ENCODE measurements at regions not wholly inside any gene's neighbourhood (a gene's known extent, or its start where the extent isn't known, plus 50 kb on each side); places are given as distances from the start of the nearest gene placed in this dataset.

DNA sequence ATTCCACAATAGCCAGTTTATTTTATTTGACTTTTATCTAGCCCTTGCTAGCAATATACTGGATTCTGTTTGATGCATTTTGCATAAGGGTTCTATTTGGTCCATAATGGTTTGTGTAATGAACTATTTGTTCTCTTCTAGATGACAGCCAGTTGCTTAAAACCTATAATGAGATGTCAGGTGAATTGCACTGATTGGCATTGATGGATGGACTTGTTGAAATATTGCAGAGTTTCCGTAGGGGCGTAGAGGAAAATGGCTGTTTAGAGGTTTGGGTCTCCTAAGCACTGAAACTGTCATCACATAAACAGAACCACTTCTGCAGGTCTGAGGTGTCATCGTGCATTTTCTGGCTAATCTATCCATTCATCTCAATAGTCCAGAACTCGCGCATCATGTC is 124.9 kb upstream of the HDAC9 start:
- DNase-seq, result no peak

DNA sequence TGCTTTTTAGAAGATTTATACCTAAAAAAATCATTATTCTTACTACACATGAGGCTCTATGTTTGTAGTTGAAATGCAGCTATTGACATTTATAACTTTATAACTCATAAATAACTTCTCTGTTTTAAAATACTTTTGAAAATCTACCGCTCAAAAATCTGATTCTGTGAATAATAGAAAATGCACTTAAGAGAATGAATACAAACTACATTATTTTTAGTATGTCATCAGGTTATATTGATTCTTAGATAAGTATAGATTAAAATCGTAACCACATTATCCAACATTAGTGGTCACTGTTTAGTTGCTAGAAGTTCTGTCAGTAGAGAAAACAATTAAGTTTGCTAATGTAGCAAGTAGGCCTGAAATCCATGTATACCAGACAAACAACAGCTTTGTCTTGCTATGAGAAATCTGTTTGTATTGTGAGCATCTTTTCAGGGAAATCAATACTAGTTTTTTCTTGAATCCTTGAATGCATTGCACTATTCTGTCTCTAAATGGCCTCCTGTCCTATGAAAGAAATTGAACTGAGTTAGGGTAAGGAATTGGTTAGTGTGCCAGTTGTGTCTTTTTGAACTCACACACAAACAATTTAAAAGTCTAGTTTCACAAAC is 116.5 kb upstream of the HDAC9 start:
- DNase-seq, result no peak

DNA sequence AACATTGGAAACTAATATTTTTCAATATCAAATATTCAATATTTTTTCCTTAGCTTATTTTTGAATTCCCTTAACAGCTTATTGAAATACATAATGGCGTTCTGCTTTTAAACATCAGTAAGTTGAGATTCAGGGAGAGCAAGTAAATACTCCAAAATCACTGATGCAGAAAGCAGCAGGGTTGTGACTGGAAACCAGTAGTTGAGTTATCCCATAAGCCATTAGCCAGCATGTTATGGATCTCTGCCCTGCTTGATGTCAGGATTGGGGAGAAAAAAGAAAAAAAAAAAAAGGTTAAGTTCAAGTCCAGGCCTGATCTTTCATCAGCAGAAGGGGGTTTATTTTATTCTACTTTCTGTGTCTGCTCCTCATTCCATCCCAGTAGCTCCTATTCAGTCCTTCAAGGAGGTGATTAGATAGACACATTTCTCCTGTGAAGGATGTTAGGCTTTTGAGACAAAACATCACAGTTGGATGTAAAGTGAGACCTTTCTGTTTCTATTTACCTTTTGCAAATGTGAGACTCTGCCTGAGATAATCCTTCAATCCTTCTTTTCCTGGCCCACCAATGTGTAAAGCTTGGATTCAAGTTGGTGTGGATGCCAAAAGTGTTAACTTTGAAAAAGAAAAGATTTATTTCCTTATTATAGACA is 110.9 kb upstream of the HDAC9 start:
- no peak for DNase-seq

DNA sequence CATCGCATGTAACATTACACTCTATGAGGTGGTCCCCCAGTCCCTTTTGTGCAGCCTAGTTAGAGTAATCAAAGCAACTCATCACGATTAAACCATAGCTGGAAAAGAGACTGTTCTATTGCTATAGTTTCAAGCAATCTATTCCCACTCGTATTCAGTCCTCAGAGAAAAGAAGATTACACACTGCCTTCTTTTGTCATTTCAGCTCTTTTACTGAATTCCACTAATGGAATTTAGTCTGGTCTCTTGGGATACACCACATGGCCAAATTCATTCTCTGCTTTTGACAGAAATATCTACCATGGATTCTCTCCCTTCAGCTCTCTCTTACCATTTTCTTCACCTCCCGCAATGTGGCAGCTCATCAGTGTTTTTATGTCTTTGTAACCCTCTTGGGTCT is 108.9 kb upstream of the HDAC9 start:
- no peak for DNase-seq

DNA sequence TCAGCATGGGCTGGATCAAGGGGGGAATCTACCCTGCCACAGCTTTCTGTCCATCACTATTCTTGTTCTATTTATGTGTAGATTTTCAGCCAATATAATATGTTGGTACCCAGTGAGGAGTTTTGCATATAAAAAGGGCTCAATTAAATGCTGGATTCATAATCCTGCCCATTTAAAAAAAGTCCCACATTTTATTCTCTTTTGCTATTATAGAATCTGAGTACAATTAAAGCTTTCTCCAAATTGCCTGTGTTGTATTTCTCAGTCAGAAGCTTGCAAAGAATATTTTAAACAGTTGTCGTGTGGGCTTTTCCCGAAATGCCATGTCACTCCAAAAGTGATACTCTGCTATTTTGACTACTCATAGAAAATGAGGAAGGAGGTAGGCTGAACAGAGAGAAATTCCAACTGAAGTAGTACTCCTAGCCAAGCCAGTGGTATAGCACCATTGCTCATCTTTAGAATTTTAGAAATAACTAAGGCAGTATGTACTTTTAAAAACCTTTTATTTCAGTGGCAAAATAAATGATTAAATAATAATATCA is 108.3 kb upstream of the HDAC9 start:
- DNase-seq, result no peak

DNA sequence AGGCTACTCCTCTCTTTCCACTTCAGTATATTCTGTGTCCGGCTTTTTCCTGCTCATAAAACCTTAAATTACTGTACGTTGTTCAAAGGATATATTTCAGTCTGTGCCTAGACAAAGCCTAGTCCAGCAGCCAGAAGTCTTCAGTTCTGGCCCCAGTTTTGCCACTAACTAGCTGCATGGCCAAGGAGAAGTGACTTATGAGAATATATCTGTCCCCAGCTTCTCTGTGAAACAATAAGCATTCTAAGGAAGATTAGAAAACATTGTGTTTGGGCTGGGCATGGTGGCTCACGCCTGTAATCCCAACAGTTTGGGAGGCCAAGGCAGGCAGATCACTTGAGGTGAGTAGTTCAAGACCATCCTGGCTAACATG is 105.0 kb upstream of the HDAC9 start:
- no peak for DNase-seq

DNA sequence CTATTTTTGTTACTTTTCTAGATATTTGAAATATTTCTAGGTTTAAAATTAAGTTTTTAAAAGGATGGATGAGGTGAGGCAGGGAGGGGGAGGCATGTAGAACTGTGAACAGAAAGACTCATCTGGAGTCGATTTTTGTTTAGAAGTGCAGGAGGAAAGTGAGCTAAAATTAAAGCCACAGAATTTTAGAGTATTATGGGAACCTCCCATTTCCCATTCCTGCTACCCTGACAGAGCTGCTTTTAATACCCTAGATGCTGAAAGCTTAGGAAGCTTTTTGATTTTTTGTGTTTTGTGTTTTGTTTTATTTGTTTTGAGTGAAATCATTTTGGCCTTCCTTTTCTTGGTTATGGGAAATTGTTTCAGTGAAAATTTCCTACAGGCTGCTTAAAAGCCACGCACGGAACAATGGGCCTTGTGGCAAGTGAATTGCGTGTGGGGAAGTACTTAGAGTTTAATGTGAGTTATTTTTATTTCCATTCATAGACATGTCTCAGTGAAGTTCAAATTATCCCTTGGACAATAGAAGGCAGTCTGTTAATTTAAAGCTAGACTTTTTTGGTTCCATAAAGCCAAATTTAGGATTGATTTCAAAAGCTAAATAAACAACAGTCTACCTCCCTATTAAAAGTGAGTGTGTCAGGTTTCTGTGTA is 102.0 kb upstream of the HDAC9 start:
- DNase-seq, result no peak

DNA sequence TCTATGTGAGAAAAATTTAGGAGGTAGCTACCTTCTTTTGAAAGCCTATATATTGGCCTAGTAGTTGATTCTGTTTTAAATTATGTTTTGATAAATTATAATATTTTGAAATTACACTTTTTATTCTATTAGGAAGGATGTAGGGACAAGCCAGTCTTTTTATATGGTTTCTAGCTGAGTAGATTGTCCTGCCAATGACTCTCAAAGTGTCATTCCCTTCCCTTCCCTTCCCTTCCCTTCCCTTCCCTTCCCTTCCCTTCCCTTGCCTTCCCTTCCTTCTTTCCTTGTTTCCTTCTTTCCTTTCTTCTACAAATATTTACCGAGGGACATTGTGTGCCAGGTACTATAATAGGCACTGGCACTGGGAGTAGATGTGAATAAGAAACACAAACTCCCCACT is 99.7 kb upstream of the HDAC9 start:
- no peak for DNase-seq

DNA sequence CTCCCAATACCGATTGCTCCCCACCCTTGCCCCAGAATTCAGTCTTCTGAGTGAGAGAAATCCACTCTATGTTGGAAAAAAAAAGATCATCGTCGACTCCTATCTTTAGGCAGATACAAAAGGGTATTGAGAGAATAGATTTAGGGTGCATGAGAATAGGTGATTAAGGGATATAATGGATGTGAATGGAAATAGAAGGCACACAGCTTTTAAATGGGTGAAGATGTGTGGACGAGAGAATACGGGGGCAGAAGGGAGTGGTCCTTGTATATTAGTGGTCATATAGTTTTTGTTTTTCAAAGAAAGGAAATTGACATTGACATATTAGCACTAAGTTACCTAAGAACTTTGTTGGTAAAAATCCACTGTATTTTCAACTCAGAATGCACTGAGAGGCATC is 98.6 kb upstream of the HDAC9 start:
- no peak for DNase-seq

DNA sequence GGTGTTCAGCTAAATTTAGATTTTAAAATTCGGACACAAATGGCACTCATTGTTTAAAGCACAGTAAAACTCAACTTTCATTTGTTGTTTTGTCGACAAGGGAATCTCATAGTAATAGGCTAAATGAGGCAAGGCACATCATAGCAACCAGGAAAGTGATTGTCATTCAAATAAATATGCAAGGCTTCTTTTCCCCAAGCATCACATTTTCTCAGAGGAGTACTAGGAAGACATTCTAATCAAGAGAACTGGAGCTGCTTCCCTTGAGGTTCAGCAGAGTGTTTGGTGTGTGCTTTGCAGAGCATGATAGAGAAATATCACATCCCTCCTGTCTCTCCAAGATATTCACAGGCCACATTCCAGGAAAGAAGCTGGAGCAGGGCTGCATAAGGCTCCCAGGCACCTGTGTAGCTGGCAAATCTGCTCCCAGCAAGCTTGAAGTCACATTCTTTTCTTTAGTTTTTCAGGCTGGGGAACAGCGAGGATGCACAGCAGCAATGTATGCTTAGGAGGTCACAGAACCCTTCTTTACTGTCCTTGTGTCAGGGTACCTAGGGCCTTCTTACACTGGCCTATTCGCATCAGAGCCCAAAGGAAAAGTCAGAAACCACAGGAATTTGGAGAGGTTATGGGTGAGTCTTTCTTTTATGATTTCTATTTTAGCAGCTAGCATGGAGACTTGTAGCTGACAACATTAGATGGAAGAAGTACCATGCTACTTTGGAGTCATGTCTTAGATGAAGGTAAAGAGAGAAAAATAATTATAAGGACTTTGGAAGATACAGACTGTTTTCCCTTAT is 95.9 kb upstream of the HDAC9 start:
- DNase-seq, result no peak

DNA sequence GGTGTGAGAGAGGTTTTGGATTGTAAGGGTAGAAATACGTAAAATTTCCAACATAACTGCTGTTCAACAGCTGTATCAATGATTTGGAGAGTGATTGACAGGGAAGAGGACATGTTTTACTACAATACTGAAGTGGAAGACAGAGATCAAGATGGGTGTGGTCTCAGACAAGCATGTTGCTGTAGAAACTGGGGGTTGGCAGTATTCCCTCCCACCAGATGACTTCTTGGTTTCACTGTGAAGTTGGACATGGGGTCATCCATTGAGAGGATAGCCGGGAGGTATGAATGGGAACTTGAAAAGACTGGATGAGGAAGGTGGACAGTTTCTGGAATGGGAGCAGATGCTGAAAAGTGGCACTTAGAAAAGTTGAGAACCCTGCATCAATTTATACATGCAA is 95.3 kb upstream of the HDAC9 start:
- DNase-seq, result no peak

DNA sequence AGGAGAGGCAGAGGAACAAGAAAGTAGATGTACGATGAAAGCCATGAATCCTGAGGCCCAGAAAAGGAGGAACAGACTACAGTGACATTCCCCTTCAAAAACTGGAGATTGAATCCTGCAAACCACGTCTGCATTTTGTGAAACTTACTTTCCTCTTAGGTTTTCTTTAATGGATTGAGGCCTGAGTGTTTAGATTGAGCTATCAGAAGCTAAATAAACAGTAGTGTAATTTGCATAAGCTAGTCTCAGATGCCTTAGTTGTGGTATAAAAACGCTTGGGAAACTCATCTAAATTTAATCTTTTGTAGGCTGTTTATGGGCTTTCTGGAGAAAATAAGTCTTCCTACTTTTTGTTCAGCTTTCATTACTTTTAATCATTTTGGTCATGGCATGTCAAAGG is 94.8 kb upstream of the HDAC9 start:
- no peak for DNase-seq

DNA sequence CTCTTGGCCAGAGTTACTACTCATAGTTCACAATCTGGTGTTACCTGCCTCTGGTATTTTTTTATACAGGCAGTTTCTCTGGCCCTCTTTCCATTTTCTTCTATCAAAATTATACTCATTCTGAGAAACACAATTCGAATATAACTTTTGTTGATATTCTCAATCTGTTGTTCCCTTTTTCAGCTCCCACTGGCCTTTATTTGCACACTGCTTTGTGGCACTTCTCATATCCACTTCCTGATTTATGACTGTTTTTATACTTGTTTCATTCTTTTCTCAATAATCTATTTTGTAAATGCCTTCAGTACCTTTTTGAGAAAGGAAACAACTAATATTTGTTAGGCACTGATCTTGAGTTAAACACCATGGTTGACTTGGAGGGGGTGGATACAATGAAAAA is 93.8 kb upstream of the HDAC9 start:
- no peak for DNase-seq

DNA sequence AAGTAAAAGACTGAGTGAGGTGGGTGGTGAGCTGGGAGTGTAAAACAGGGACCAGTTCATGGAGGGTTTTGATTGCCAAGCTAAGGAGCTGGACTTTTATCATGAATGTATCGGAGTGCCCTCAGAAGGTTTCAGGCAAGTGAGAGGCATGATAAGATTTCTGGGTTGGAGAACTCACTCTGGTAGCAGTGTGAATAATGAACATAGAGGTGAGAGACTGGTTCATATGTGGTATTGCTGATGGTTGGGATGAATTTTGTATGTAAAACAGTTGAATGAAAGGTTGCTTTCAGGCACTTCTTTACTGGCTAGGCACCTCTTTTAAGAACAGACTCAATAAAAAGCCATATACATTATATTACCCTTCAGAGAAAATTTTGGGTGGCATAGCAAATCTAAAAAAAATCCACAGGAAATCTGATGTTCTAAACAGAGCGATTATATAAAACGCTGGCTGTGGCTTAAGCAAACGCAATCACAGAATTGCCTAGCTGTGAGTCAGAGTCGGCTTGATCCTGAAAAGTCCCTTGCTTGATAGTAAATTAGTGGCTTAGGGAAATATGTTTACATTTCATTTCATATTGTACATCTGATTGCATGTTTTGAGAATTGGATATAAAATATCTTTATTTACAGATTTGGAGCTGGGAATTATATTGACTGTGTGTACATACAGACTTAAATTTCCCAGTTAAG is 92.9 kb upstream of the HDAC9 start:
- DNase-seq, result no peak

DNA sequence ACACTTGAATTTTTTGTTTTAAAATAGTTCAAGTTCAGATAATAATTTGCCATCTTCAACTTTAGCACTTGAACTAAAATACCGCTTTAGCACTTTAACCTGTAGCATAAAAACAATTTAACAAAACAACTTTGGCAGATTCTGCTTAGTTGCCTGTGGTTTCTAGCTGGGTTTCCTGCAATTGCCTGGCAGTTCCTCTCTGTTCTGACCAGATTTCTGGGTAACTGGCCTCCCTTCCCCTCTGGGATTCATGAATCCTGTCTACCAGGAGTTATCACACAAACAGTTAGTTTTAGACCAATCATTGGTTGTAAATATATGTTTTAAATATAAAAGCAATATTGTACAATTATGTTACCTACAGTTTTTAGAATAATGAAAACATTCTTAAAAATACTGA is 89.8 kb upstream of the HDAC9 start:
- DNase-seq, result no peak

DNA sequence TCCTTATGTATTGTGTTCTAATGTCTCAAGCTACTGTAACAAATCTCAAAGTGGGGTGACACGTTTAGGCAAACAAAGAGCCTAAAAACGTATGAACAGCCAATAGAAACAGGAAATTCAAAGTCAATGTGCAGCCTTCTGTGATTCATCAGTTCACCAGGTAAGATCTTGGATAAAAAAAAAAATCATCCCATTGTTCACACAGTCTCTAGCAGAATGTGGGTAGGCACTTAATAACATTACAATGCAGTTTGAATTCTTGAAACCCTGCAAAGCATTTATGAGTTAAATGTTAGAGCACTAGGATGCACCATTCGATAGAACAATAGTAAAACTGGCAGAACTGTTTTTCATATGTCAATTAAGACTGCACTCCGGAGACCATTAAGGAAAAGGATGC is 88.2 kb upstream of the HDAC9 start:
- no peak for DNase-seq

DNA sequence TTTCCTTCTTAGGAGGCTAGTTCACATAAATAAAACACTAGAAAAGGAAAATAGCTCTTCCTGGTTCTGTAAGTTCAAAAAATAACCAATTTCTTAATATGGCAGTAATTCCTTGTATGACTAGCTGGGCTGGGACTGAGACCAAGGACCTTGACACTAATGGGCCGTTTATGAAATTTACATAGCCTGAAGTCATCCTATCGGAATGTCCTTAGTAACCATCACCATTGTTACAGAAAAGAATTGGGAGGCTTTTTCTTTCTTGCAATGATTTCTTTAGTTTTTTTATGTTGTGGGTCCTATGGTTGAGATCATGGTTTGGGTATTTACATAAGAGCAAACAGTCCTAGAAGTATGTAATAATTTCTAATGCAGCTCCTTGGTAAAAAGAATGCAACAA is 87.1 kb upstream of the HDAC9 start:
- DNase-seq, result no peak

DNA sequence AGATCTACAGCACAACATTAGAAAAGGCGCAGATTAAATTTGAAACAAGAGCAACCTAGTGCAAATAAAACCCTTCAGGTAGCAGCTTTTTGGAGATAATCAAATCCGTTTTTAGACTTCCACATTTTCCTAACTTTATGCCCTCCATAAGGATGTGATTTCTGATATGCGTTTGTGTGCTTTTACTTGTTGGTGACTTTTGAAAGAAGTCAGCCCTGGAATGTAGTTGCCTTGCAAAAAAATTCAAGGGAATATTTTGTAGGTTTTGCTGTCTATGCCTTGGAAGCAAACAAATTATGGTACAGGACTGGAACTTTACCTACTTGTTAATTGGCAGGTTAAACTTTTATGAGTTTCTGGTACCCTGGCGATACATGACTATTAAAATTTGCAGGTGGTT is 86.7 kb upstream of the HDAC9 start:
- DNase-seq, result no peak

DNA sequence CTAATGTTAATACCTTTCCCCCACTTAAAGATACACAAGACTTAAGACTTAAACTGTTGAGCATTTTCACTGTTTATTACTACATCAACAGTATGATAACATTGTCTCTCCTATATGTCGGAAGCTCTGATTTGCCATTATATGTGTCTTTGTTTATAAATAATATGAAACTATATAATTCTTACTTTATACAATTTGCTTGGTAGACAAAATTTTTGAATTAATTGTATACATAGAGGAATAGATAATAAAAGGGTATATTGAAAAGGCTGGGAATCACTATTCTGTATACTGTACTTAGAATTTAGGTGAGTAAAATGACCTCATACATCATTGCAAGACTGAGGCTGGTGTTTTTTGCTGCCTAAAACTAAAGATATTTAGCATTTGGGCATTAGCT is 82.1 kb upstream of the HDAC9 start:
- DNase-seq, result no peak

DNA sequence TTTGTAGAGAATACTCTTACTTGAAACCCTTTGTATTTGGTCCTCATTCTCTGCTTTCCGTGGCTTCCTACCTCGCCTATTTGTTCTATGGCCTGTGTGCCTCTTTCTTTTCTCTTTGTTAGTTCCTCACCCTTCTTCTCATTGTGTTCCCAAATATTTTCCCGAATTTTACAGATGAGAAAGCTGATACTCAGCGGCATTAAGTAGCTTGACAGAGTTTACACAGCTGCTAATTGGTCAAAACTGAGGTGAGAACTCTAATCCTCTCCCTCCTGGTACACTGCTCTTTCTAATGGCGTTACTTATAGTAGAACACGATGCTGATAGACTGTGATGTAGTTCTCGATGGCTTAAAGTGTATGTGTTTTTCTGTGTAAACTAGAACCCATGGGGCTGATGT is 80.7 kb upstream of the HDAC9 start:
- DNase-seq, result no peak

DNA sequence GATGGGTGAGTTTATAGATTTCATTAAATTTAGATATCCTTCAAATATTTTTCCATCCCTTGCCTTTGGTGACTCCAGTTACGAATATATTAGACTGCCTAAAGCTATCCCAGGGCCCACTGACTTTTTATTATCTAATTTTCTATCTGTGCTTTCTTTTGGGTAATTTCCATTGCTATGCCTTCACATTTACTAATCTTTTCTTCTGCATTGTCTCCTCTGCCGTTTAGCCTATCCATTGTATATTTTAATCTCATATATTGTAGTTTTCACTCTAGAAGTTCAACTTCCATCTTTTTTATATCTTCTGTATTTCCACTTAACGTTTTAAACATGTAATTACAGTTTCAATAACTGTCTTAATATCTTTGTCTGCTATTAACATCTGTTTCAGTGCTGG is 78.6 kb upstream of the HDAC9 start:
- DNase-seq, result no peak

DNA sequence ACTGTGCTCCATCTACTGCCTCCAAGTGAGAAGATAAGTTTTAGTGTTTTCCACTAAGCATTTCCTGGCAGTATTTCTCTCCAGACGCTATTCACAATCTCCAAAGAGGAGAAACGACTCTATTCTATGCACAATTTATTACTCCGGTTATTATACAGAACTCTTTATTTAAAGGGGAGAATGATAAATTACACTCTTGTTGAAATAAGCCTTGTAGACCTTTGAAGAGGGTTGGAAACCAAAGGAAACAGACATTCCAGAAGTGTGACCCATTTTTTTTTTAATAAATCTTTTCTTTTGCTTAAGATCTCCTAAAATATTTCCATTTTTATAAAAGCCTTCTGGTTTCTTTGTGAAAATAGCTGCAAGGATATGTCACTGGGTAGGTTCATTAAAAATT is 76.1 kb upstream of the HDAC9 start:
- DNase-seq, result no peak

DNA sequence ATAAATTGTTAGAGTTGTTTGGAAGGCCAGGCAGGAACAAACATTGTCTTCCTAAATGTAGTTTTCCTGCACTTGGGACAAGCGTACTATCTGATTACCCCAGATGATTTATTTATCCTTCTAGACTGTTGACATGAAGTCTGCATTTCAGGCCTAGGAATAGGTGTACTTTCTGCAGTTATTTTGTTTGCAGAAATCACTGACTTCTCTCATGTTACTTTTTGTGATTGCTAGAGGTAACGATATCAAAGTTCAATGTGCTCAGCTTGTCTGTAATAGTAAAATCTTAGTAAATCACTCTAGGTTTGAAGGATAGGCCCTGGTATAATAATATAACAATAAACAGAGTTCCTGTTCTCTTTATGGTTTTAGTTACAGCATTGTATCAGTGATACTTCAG is 75.4 kb upstream of the HDAC9 start:
- DNase-seq, result no peak
